ENCODE measurements at regions not wholly inside any gene's neighbourhood (a gene's known extent, or its start where the extent isn't known, plus 50 kb on each side); places are given as distances from the start of the nearest gene placed in this dataset.

DNA sequence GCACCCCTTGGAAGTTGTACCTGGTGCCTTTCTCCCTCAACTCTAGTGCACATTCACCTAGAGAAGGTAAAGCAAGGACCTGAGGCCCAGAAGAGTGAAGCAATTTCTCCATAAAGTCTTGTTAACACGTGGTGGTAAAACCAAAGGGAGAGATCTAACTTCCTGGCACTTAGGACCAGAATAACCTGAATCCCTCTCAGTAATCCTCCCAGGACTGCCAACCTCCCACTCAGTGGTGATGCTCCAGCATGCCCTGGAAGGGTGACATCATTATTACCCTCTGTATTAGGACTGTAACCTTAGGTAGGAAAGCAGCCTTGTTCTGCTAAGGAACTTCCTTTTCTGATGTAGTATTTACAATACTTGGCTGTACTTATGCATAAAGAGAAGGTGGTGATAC is 330.6 kb upstream of the MARCKS start:
- H3K4me3 ChIP-seq (ENCODE audit: low read length): no peak overlapping the region
- H3K79me2 ChIP-seq (ENCODE audit: low read length): no peaks in the 10 kb centered on the region
- H3K4me2 ChIP-seq (ENCODE audit: low read depth, low read length, poor library complexity, severe bottlenecking): no peak overlapping the region
- no peaks in the 10 kb centered on the region for H3K4me1 ChIP-seq (ENCODE audit: low read length)
- no peaks in the 10 kb centered on the region for H3K9me3 ChIP-seq (ENCODE audit: low read length)
- no peak overlapping the region for H2AFZ ChIP-seq (ENCODE audit: low read length)
- no peak for DNase-seq
- no peaks in the 10 kb centered on the region for H3K27me3 ChIP-seq (ENCODE audit: low read length)
- no peak overlapping the region for H3K9ac ChIP-seq (ENCODE audit: low read length)
- H3K27ac ChIP-seq (ENCODE audit: low read length): no peak overlapping the region
- H3K9me2 ChIP-seq (replicated peaks; ENCODE audit: insufficient read depth, low read length): no peaks in the 10 kb centered on the region
- no peaks in the 10 kb centered on the region for H4K20me1 ChIP-seq (ENCODE audit: insufficient read depth, low read depth, low read length)
- no peaks in the 10 kb centered on the region for H3K36me3 ChIP-seq (ENCODE audit: insufficient read depth, low read length)

DNA sequence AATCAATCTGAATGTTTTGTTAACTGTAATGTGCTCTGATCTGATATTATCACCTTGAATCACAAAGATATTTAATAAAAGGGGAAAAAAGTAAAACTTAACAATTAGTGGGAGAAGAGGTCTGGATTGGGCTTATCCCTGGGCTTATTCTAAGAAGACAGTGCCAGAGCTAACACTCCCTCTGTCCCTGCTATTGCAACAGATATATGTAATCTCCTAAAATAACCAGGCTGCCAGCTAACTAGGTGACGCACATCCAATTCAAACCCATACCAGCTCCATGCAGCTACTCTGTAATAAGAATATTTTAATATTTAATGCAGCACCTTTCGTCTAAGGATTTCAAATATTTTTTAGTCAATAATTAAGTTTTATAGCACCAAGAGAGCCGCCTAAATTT is 330.1 kb upstream of the MARCKS start:
- Histone ChIP-seq H2AFZ (ENCODE audit: low read length) (no peak overlapping the region), H3K4me2 (ENCODE audit: low read depth, low read length, poor library complexity, severe bottlenecking) (no peak overlapping the region), H3K9ac (ENCODE audit: low read length) (no peak overlapping the region), H3K4me1 (ENCODE audit: low read length) (no peaks in the 10 kb centered on the region), H3K27ac (ENCODE audit: low read length) (no peak overlapping the region), H3K9me2 (replicated peaks; ENCODE audit: insufficient read depth, low read length) (no peaks in the 10 kb centered on the region), H4K20me1 (ENCODE audit: insufficient read depth, low read depth, low read length) (no peaks in the 10 kb centered on the region), H3K27me3 (ENCODE audit: low read length) (no peaks in the 10 kb centered on the region), H3K9me3 (ENCODE audit: low read length) (no peaks in the 10 kb centered on the region), H3K36me3 (ENCODE audit: insufficient read depth, low read length) (no peaks in the 10 kb centered on the region), H3K79me2 (ENCODE audit: low read length) (no peaks in the 10 kb centered on the region), H3K4me3 (ENCODE audit: low read length) (no peak overlapping the region)
- DNase-seq: no peak

DNA sequence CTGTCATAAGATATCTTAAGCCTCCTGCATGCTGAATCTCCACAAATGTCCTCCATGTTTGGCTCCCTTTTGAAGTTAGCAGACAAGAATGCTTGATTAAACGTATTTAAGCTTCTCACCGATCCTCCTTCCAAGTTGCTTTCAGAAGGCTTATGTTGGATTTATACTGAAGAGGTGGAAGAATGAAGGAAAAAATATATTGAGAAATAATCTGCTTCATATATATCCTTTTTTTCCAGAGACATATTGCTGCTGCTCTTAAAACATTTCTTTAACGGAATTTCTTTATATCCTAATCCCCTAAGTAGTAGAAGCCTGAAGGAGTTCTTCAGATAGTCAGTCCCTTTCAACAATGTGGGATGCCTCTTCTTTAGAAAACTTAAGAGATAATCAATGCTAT is 329.0 kb upstream of the MARCKS start:
- Histone ChIP-seq H3K9me2 (replicated peaks; ENCODE audit: insufficient read depth, low read length) (no peaks in the 10 kb centered on the region), H3K36me3 (ENCODE audit: insufficient read depth, low read length) (no peaks in the 10 kb centered on the region), H3K4me3 (ENCODE audit: low read length) (no peak overlapping the region), H3K9me3 (ENCODE audit: low read length) (no peaks in the 10 kb centered on the region), H2AFZ (ENCODE audit: low read length) (no peak overlapping the region), H3K4me2 (ENCODE audit: low read depth, low read length, poor library complexity, severe bottlenecking) (no peak overlapping the region), H4K20me1 (ENCODE audit: insufficient read depth, low read depth, low read length) (no peaks in the 10 kb centered on the region), H3K79me2 (ENCODE audit: low read length) (no peaks in the 10 kb centered on the region), H3K27me3 (ENCODE audit: low read length) (no peaks in the 10 kb centered on the region), H3K4me1 (ENCODE audit: low read length) (no peaks in the 10 kb centered on the region), H3K9ac (ENCODE audit: low read length) (no peak overlapping the region), H3K27ac (ENCODE audit: low read length) (no peak overlapping the region)
- DNase-seq: no peak

DNA sequence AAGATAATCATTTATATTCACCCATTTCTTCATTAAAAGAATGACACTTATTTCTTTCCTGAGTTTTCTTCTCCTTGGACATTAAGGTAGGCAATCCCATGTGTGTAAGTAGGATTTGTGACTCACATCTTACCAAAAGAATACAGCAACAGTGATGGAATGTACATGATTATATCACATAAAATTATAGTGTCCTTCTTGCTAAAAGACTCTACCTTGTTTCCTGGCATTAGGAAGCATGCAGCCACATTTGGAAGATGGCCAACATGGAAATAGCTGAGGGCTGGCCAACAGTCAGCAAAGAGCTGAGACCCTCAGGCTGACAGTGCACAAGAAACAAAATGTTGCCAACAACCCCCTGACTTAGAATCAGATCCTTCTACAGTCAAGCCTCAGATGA is 327.9 kb upstream of the MARCKS start:
- no peak overlapping the region for H3K27ac ChIP-seq (ENCODE audit: low read length)
- no peak overlapping the region for H2AFZ ChIP-seq (ENCODE audit: low read length)
- no peaks in the 10 kb centered on the region for H3K9me2 ChIP-seq (replicated peaks; ENCODE audit: insufficient read depth, low read length)
- no peak for DNase-seq
- H3K4me2 ChIP-seq (ENCODE audit: low read depth, low read length, poor library complexity, severe bottlenecking): no peak overlapping the region
- H3K9me3 ChIP-seq (ENCODE audit: low read length): no peaks in the 10 kb centered on the region
- H3K9ac ChIP-seq (ENCODE audit: low read length): no peak overlapping the region
- H3K79me2 ChIP-seq (ENCODE audit: low read length): no peaks in the 10 kb centered on the region
- no peaks in the 10 kb centered on the region for H3K36me3 ChIP-seq (ENCODE audit: insufficient read depth, low read length)
- no peaks in the 10 kb centered on the region for H3K4me1 ChIP-seq (ENCODE audit: low read length)
- H4K20me1 ChIP-seq (ENCODE audit: insufficient read depth, low read depth, low read length): no peaks in the 10 kb centered on the region
- H3K27me3 ChIP-seq (ENCODE audit: low read length): no peaks in the 10 kb centered on the region
- H3K4me3 ChIP-seq (ENCODE audit: low read length): no peak overlapping the region

DNA sequence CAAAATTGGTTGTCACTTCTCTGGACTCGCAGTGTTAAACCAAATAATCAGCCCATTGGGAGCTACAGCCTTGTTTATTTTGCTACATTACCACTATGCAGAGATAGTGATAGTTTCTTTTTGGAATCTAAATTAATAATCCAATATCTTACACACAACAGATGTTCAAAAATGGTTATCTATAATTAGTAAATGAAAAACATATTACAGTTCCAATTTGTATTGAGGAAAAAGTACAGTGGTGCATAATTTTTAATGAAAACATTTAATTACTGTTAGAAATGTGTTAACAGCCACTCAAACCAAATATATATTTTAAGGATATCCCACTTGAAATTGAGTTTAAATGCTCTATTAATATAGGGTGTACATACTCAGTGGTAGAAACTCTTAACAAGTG is 327.3 kb upstream of the MARCKS start:
- no peaks in the 10 kb centered on the region for H3K4me1 ChIP-seq (ENCODE audit: low read length)
- no peaks in the 10 kb centered on the region for H3K79me2 ChIP-seq (ENCODE audit: low read length)
- no peaks in the 10 kb centered on the region for H3K9me2 ChIP-seq (replicated peaks; ENCODE audit: insufficient read depth, low read length)
- DNase-seq: no peak
- no peak overlapping the region for H3K4me3 ChIP-seq (ENCODE audit: low read length)
- no peaks in the 10 kb centered on the region for H3K9me3 ChIP-seq (ENCODE audit: low read length)
- no peak overlapping the region for H3K27ac ChIP-seq (ENCODE audit: low read length)
- H3K27me3 ChIP-seq (ENCODE audit: low read length): no peaks in the 10 kb centered on the region
- no peaks in the 10 kb centered on the region for H4K20me1 ChIP-seq (ENCODE audit: insufficient read depth, low read depth, low read length)
- no peak overlapping the region for H3K9ac ChIP-seq (ENCODE audit: low read length)
- no peak overlapping the region for H3K4me2 ChIP-seq (ENCODE audit: low read depth, low read length, poor library complexity, severe bottlenecking)
- no peak overlapping the region for H2AFZ ChIP-seq (ENCODE audit: low read length)
- no peaks in the 10 kb centered on the region for H3K36me3 ChIP-seq (ENCODE audit: insufficient read depth, low read length)

DNA sequence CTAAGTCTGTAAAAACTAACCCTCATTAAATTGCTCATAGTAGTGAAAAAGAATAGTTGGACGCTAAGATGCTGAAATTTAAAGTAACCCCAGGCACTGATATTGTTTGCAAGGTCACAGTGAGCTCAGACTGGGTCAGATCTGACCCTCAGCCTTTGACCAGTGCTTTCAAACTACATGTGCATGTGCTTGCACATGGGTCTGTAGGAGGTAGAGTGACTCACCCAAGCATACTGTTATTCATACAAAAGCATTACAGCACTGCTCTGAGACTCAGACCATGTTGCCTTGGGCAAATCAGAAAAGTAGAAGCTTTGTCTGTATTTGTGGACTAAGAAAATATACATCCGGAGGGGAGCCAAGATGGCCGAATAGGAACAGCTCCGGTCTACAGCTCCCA is 326.4 kb upstream of the MARCKS start:
- Histone ChIP-seq H2AFZ (ENCODE audit: low read length) (no peak overlapping the region), H3K36me3 (ENCODE audit: insufficient read depth, low read length) (no peaks in the 10 kb centered on the region), H3K9me2 (replicated peaks; ENCODE audit: insufficient read depth, low read length) (no peaks in the 10 kb centered on the region), H3K27ac (ENCODE audit: low read length) (no peak overlapping the region), H3K27me3 (ENCODE audit: low read length) (no peaks in the 10 kb centered on the region), H4K20me1 (ENCODE audit: insufficient read depth, low read depth, low read length) (no peaks in the 10 kb centered on the region), H3K9me3 (ENCODE audit: low read length) (no peaks in the 10 kb centered on the region), H3K79me2 (ENCODE audit: low read length) (no peaks in the 10 kb centered on the region), H3K9ac (ENCODE audit: low read length) (no peak overlapping the region), H3K4me1 (ENCODE audit: low read length) (no peaks in the 10 kb centered on the region), H3K4me2 (ENCODE audit: low read depth, low read length, poor library complexity, severe bottlenecking) (no peak overlapping the region), H3K4me3 (ENCODE audit: low read length) (no peak overlapping the region)
- no peak for DNase-seq

DNA sequence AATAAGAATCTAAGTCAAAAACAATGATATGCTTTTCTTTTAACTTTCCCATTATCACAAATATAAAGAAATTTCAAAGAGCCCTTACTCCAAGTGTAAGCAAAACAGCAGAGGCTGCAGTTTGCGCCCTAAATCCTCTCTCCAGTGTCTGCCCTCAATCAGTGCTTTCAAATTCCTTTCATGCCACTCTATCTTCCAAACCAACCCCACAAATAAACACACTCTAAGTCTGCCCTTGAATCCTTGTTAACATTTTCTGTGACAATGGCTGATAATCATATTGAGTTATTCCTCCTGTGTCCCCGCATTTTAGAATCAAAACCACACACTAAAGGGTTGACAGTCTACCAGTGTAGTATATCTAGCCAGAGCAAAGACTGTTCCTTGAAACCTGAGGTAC is 317.9 kb upstream of the MARCKS start:
- no peaks in the 10 kb centered on the region for H3K27me3 ChIP-seq (ENCODE audit: low read length)
- H3K4me2 ChIP-seq (ENCODE audit: low read depth, low read length, poor library complexity, severe bottlenecking): no peak overlapping the region
- H2AFZ ChIP-seq (ENCODE audit: low read length): no peak overlapping the region
- no peak overlapping the region for H3K4me3 ChIP-seq (ENCODE audit: low read length)
- H3K27ac ChIP-seq (ENCODE audit: low read length): no peak overlapping the region
- DNase-seq: no peak
- H3K9me3 ChIP-seq (ENCODE audit: low read length): no peaks in the 10 kb centered on the region
- no peaks in the 10 kb centered on the region for H3K79me2 ChIP-seq (ENCODE audit: low read length)
- no peaks in the 10 kb centered on the region for H4K20me1 ChIP-seq (ENCODE audit: insufficient read depth, low read depth, low read length)
- no peaks in the 10 kb centered on the region for H3K36me3 ChIP-seq (ENCODE audit: insufficient read depth, low read length)
- no peaks in the 10 kb centered on the region for H3K4me1 ChIP-seq (ENCODE audit: low read length)
- H3K9me2 ChIP-seq (replicated peaks; ENCODE audit: insufficient read depth, low read length): no peaks in the 10 kb centered on the region
- H3K9ac ChIP-seq (ENCODE audit: low read length): no peak overlapping the region

DNA sequence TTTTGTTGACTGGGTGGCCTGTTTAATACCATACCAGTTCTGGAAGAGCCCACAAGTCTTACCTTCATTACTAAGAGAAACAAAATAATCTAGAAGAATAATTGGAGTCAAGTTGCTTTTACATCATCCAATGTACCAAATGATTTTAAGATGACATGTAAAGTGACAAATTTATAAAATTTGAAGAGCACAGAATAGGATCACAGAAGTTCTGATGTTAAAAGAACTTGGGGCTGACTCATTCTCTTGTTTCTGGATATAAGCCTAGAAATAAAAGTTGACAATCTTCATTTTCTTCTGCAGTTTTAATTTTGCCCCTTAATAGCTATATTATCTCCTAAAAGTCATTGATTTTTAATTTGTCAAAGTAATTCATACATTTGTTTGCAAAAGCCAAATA is 317.5 kb upstream of the MARCKS start:
- Histone ChIP-seq H3K27me3 (ENCODE audit: low read length) (no peaks in the 10 kb centered on the region), H3K9me3 (ENCODE audit: low read length) (no peaks in the 10 kb centered on the region), H3K36me3 (ENCODE audit: insufficient read depth, low read length) (no peaks in the 10 kb centered on the region), H4K20me1 (ENCODE audit: insufficient read depth, low read depth, low read length) (no peaks in the 10 kb centered on the region), H3K27ac (ENCODE audit: low read length) (no peak overlapping the region), H3K4me1 (ENCODE audit: low read length) (no peaks in the 10 kb centered on the region), H2AFZ (ENCODE audit: low read length) (no peak overlapping the region), H3K79me2 (ENCODE audit: low read length) (no peaks in the 10 kb centered on the region), H3K4me2 (ENCODE audit: low read depth, low read length, poor library complexity, severe bottlenecking) (no peak overlapping the region), H3K9me2 (replicated peaks; ENCODE audit: insufficient read depth, low read length) (no peaks in the 10 kb centered on the region), H3K9ac (ENCODE audit: low read length) (no peak overlapping the region), H3K4me3 (ENCODE audit: low read length) (no peak overlapping the region)
- no peak for DNase-seq

DNA sequence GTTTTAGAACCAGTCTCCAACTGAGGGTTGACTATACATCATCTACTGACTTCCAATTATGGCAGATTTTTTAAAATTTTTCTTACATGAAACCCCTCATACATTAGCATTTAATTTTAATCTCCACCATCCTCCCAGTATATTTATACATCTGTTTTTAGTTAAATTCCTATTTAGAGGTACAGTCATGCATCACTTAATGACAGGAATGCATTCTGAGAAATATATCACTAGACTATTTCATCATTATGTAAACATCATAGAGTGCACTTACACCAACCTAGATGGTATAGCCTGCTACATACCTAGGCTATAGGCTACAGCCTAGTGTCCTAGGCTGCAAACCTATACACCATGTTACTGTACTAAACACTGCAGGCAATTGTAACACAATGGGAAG is 316.7 kb upstream of the MARCKS start:
- no peaks in the 10 kb centered on the region for H3K4me1 ChIP-seq (ENCODE audit: low read length)
- no peaks in the 10 kb centered on the region for H3K36me3 ChIP-seq (ENCODE audit: insufficient read depth, low read length)
- H2AFZ ChIP-seq (ENCODE audit: low read length): no peak overlapping the region
- no peak overlapping the region for H3K4me2 ChIP-seq (ENCODE audit: low read depth, low read length, poor library complexity, severe bottlenecking)
- H3K9ac ChIP-seq (ENCODE audit: low read length): no peak overlapping the region
- no peaks in the 10 kb centered on the region for H4K20me1 ChIP-seq (ENCODE audit: insufficient read depth, low read depth, low read length)
- no peak overlapping the region for H3K4me3 ChIP-seq (ENCODE audit: low read length)
- DNase-seq: no peak
- H3K9me3 ChIP-seq (ENCODE audit: low read length): no peaks in the 10 kb centered on the region
- no peaks in the 10 kb centered on the region for H3K79me2 ChIP-seq (ENCODE audit: low read length)
- H3K9me2 ChIP-seq (replicated peaks; ENCODE audit: insufficient read depth, low read length): no peaks in the 10 kb centered on the region
- no peak overlapping the region for H3K27ac ChIP-seq (ENCODE audit: low read length)
- no peaks in the 10 kb centered on the region for H3K27me3 ChIP-seq (ENCODE audit: low read length)

Measured in Karpas-422 (cell line).